Right lobe of liver (tissue), 4 donors: ENCODE measurements at regions not wholly inside any gene's neighbourhood (a gene's known extent, or its start where the extent isn't known, plus 50 kb on each side); places are given as distances from the start of the nearest gene placed in this dataset.

Source experiments
- POLR2A ChIP-seq: fragments of 450-650 bp; IDR thresholded peaks from one replicate; pipeline ENCODE4 v1.6.1; 2017; ENCODE audit warnings: antibody characterized with exemption, mild to moderate bottlenecking
- TF ChIP-seq, protein P1 (sequence below), 4 donors: fragments of 200-600 bp in 3 of 4; fragments of 450-650 bp in 1 of 4; IDR thresholded peaks; one replicate each; pipeline versions ENCODE4 v1.5.1 to v1.8.0; 2016 to 2022; ENCODE audit warnings: antibody characterized with exemption in 4 of 4, mild to moderate bottlenecking in 2 of 4
- donor health status: DM: no; HTN: no; CAD: no.
- donor health status: DM: no; HTN: no; CAD: no.
- donor health status: DM: no; HTN: yes; CAD: no.

DNA sequence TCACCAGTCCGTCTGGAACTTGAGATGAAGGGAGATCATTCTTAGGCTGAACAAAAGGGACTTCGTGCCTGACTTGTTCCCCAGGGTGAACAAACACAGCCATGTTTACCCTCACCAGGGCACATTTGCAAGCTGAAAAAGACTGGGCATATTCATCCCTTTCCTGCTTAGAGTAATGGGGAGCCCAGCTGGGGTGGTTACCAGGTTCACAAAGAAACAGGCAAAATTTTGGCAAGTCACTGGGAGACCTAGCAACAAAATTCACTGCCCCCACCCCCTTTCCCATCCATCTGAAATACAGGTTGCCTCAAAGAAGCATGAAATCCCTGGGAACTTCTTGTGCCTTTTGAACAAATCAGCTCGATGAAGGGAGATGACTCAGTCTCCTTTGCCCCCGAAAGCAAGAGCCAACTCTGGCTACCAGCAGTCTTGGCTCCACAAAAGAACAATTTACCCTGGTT lies 775.0 kb downstream of the SQOR start:
- TF ChIP-seq, protein P1, sequence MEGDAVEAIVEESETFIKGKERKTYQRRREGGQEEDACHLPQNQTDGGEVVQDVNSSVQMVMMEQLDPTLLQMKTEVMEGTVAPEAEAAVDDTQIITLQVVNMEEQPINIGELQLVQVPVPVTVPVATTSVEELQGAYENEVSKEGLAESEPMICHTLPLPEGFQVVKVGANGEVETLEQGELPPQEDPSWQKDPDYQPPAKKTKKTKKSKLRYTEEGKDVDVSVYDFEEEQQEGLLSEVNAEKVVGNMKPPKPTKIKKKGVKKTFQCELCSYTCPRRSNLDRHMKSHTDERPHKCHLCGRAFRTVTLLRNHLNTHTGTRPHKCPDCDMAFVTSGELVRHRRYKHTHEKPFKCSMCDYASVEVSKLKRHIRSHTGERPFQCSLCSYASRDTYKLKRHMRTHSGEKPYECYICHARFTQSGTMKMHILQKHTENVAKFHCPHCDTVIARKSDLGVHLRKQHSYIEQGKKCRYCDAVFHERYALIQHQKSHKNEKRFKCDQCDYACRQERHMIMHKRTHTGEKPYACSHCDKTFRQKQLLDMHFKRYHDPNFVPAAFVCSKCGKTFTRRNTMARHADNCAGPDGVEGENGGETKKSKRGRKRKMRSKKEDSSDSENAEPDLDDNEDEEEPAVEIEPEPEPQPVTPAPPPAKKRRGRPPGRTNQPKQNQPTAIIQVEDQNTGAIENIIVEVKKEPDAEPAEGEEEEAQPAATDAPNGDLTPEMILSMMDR (IDR thresholded peaks at IDR 0.05) = no peak
- no peak for TF ChIP-seq POLR2A
